ENCODE measurements at regions not wholly inside any gene's neighbourhood (a gene's known extent, or its start where the extent isn't known, plus 50 kb on each side); places are given as distances from the start of the nearest gene placed in this dataset.

DNA sequence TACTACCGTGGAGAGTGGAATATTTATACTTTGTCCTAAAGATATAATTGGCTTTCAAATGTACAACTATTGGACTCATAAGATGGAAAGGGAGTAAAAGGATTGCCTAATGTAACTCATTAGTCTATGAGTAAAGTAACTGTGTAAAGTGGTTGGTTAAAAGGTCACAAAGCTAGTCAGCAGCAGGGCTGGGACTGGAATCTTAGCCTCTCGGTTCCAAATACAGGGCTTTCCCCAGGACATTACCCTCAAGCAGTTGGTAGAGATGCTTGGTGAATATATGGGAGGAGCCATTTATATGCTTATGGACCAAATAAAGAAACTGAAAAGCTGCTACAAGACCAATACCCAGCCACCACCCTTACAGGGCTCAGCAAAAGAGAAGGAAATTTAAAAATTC, 283.7 kb downstream of the HLX start:
- no peak for DNase-seq (ENCODE audit: low spot score)

DNA sequence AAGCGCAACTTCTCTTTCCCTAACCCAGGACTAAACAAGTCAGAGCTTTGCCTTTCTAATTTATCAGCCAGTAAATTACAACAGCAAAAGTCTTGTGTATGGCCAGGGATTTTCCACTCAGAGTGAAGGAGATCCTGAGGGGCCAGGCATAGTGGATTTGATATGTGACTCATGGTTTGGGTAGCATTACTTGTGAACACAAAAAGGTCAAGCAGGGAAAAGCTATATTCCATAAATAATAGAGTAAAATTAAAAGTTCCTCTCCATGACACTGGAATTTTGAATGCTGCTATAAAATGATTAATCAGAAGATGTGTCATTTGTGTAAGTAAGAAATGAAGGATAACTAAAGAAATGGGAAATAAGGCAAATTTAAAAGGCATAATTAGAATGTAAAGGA, 284.8 kb downstream of the HLX start:
- DNase-seq (ENCODE audit: low spot score) = no peak

DNA sequence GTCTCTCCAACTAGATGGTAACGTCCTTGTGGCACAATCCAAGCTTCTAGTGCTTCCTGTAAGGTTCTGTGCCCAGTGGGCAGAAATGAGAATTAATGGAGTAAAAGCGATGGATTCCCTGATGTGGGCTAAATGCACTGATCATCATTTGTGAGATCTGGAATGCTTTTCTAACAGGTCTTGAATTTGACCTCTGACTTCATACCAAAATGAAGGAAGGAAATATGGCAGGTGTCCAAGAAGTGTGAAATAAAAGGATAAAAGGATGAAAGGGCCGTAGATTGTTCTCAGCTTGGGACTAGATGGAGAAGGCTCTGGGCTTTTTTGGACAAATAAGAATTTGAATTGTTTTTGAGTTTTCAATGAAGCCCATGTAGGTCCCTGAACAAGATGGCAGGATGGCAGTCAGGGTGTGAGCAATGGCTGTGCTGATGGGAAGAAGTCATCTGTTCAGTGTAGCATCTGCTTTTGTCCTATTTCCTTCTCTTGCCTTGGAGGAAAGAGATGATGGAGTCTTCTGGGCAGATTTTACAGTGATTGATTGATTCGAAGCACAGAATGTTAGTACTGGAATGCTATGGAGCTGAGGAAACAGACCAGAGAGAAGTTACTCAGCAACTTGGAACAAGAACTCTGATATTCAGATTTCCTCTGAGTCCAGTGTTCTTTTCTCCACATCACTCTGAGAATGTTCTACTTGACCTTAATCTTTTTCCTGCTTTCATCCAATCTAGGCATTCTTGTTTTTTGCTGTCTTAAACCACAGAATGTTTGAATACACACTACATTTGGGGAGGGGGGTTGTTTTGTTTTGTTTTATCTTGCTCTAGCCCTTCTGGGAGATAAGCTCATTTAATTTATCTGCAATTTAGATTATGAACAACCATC, 286.0 kb downstream of the HLX start:
- DNase-seq (ENCODE audit: low spot score) = no peak

DNA sequence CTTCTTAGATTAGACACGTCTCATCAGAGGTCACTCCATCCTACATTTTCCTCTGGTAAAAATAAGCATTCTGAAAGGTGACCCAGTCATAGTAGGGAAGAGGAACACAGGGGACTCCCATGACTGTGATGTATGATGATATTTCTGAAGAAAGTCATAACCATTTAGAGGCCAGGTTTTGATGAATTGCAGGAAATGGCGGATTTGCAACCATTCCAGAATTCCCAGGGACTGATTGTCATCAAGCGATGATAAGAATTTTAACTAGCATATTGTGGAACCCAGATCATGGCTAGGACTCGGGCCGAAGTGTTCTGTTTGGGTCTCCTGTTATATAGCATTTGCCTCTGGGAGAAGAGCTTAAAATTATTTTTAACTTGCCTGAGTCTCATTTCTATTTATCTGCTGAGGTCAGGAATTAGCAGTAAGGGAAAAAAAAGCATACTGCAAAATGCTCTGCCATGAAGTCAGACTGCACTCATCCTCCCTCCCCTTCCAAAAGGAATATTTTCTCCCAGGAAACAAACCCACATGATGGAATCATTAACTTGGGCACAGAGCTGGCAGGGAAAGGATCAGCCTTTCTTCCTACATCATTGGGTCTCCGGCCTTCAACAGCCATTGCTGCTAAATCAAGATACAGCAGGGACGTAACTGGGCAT, 286.7 kb downstream of the HLX start:
- no peak for DNase-seq (ENCODE audit: low spot score)

DNA sequence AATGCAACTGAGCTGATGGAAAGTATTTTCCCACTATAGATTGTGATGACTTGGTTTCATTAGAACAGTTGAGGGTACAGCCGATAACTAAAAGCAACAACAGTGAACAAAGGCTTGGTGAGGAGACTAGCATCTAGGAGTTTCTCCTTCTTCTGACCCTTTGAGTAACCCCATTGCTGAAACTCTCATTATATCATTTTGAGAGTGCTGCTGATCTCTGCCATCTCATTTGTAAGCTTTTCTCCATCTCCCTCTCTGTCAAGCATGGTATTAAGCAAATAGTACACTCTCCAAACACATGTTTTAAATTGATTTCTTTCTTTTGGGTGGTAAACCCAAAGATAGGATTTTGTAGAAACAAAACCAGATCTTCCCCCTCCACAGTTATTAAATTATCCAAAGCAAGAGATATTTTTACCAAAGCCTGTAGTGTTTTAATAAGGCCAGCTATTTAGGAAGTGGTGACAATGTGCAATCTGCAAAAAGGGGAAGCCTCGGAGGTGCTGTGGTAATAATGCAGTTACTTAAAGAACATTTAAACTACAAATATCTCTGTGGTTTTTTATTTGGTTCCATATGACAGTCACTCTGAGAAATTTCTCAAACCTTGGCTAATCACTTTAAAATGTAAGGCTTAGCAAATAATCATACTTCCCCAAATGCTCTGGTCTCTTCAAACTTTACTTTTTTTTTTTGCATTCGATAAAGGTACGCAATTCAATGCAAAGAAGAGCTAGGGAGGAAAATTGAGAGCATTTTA, 287.5 kb downstream of the HLX start:
- DNase-seq (ENCODE audit: low spot score) = no peak

DNA sequence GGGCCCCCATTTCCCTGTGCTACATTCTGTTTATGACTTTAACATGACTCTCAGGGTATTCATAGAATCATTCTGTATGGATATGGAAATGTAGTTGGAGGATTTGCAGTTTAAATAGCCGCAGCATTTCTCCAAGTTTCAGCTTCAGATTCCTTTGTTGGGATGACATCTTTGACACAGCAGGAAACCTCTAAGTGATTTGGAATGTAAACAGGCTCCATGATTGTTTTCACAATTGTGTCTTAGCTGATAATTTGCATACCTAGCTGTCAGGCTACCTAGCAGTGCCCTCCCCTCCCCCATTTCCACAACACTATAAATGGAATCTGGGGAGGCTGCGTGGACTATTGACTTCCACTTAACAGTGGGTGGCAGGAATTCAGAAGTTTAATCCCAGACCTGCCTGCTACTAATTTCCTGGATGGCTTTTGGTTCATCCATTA, 290.2 kb downstream of the HLX start:
- DNase-seq (ENCODE audit: low spot score) = no peak

DNA sequence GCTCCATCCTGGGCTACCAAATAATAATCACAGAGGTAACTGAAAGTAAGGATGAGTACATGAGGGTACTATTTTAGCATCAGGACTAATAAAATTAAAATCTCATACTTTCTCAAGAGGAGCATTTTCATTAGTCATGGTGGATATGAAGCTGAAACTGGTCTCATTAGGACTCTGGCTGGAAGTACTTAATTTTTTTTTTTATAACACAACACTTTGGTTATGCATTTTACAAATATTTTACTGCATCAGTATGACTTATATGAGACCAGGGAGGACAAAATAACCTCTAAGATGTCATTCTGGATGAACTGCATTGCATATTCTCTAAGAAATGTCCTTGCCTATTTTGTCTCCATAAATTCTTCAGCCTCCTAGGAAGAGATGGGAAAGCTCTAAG, 290.9 kb downstream of the HLX start:
- DNase-seq (ENCODE audit: low spot score) = no peak

DNA sequence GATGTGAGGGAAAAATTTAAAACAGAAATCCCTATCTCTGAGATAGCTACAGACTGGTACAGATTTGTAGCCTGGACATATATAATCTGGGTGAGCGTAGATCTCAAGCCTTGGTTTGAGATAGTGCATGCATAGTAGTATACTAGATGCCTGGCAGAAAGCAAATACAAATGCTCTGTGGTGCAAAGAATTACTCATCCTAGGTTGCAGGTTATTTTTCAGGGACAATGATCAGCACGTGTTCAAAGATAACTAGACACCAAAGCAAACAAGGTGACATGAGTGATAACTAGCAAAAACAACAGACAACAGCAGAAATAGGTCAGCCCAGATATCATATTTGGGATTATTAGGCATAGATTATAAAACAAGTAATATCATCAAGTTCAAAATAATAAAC, 292.5 kb downstream of the HLX start:
- no peak for DNase-seq (ENCODE audit: low spot score)

DNA sequence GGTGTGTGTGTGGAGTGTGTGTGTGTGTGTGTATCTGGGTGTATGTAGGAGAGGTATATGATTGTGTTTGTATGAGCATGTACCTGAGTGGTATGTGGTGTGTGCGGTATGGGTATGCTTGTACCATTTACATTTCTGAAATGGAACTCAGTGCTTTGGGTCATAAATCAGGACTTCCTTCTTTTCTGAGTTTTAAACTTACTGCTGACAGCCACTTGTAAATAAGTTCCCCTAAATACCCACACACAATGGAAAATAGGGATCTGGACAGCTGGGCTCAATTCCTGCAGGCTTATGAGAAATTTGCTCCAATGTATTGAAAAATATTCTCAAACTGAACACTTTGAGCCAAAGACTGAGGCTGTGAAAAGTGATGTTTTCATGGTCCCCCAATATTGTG, 293.6 kb downstream of the HLX start:
- no peak for DNase-seq (ENCODE audit: low spot score)

DNA sequence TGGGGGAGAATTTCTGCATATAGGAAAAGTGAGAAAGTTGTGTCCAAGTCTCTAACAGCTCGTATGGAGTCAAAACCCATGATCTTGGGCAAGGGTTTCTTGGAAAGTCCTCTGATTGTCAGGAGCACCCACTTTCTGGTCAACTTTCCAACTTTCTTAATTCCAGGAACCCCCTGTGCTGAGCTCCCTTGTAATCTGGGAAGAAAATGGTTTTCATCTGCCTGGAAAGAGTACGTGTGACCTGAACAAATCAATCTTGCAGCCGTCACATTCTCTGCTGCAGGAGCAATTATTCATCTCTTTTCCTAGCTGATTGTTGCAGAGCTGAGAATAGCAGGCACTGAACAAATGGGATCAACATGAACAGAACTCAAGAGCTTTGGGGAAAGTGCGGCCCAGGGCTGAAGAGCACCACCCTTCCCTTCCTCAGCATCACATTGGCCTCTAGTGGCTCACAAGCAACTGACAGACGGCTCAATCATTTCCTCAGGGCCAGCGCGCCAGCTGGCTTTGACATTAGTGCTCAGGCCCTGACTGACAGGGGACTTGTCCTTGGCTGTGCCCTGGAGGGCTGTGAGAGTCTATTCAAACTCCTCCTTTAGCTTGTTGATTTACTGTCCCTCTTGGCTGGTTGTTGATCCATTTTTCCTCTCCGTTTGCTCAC, 295.2 kb downstream of the HLX start:
- no peak for DNase-seq (ENCODE audit: low spot score)

DNA sequence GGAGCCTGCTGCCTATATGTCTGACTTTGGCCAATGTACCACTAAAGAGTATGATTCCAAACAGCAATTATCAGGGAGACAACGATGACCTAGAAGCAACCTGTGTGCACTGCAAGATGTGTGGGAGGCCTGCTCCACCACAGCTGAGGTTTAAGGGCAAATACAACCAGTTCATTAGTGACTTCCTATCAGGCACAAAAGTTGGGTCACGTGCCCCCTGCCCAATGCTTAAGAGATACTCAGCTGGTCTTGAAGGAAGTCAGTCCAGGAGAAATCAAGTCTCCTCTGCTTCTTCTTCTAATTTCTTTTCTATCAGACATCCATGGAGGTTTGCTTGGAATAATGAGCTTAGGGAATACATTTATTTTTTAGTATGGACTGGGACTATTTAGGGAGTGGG, 296.0 kb downstream of the HLX start:
- DNase-seq (ENCODE audit: low spot score) = no peak

DNA sequence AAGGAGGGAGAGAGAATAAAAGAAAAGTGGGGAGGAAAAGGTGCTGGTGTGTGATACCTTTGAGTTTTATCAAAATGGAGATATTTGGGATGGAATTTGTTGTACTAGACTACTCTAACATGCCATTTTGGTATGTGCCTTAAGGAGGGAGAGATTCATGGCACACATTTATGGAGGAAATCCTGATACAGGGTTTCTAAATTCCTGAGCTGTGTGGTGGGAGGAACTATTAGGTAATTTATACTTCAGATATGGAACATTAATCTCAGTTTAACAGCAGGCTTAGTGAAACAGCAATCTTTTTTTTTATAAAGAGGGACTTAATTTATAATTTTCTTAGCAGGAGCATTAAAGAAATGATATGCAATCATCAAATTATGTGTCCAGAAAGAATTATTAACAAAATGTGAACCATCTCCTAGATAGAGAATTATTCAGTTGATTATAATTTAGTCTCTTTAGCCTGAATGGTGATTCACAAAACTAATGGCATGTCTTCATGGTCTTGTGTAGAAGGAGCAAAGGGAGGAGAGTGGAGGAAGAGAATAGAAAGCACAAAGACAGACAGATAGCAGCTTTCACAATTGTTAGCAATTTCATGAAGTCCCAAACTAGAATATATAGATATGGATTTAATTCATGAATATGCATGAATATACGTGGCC, 301.6 kb downstream of the HLX start:
- DNase-seq (ENCODE audit: low spot score) = no peak

DNA sequence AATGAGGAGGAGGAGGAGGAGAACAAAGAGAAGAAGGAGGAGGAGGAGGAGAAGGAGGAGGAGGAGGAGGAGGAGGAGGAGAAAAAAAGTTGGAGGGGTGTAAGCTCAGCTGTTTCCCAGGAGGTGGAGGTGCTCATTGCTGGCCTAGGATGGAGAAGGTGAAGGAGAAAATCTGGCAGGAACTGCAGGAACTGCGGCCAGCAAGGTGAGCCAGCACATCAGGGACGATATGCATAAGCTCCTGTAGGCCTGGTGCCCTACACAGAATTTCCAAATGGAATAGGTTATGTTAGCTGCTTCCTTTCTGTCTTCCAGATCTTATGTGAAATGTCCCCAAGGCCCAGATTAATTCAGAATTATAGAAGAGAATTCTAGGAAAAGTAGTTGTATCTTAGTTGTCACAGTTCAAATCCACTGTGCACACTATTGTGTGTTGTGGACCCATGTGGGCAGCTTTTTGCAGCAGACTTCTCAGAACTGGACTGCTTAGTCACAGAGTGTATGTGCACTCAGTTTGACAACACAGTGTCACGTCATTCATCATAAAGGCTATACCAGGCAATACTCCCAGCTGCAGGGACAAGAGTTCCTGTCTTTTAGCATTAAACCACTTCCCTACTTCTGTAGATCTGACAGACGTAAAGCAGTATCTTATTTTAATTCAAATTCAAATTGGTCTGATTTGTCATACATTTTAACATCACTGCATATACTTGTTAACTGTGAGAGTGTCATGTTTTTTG, 303.7 kb downstream of the HLX start:
- DNase-seq (ENCODE audit: low spot score) = no peak

DNA sequence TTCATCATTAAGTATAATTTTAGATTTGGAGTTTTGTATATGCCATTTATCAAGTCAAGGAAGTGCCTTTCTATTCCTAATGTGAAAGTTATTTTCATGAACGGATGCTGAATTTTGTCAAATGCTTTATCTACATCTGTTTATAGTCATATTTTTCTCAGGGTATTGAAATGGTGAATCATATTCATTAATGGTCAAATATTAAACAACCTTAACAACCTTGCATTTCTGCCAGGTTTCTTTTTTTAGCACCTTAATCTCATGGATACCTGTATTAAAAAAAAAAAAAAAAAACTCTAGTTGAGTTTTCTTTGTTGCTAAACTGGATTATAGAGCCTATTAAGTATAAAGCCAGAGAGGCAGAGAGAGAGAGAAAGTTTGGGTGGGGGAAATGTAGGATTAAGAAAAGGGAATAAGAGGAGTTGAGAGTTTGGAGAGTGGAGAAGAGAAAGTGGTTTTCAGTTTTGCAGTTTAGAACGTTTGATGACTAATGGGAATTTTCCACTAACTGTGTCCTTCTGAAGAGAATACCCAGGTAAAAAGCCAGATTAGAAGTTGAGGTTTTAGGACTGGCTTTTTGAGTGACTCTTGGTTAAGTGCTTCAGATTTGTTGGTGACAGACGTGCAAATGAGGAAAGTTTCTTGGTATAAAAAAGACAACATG, 305.0 kb downstream of the HLX start:
- no peak for DNase-seq (ENCODE audit: low spot score)

DNA sequence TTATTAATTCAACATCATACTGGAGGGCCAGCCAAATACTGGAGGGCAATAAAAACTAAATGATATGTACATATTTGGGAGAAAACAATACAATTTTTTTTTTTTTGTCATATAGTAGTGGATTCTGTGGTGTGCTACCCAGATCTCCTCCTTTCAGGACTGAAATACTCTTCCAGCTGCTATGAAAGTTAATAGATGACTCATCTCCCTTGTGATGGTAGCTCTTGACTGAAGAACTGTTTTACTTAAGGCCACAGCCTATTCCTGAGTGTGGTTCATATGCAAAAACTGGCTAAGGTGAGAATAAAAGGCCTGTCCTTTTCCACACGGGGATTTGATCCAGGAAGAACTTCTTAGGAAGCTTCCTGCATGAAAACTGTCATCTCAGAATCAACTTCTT, 307.9 kb downstream of the HLX start:
- no peak for DNase-seq (ENCODE audit: low spot score)

DNA sequence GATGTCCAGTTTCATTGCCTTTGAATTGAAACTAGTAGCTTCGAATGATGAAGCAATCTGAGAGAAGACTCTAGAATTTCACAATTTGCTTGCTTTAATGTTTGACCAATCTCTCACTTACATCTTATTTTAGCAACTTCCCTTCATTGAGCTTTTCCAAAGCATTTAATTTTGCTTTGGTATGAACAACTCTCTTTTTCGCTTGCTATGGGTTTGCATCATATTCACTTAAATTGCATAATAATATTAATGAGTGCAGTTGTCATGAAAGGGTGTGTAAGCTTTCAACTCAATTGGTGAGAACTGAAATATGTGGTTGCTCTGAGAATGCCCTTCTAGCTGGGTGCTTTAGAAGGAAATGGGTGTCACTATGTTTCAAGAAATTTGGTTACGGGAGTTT, 309.2 kb downstream of the HLX start:
- DNase-seq (ENCODE audit: low spot score) = no peak

DNA sequence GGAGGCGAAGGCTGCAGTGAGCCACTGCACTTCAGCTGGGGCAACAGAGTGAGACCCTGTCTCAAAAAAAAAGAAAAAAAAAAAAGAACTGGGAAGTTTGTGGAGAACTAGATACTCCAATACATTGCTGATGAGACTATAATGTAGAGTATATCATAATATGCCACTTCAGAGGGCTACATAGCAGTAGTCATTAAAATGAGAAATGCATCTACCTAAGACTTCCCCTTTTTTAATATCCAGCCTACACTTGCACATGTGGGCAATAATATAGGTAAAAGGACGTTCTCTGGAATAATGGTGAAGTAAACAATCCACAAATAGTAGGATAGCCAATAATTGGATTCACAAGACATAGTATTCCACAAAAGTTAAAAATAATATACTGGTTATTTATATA, 311.0 kb downstream of the HLX start:
- no peak for DNase-seq (ENCODE audit: low spot score)

DNA sequence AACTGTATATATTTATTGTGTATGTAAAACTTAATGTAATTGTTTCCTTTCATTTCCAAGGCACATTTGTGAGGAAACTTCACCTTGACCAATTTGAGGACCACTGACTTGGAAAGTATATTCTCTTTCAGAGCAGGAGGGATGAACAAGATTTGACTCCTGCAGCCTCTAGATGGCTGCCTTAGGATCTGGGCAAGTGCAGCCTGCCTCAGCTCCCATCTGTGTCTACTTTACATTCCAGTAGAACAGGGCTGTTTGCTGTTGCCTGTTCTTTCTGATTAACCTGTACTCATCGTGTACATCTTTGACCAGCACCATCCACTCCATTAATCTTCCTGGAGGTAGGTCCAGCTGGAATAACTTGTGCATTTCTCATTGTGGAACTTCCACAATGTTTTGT, 312.8 kb downstream of the HLX start:
- no peak for DNase-seq (ENCODE audit: low spot score)

DNA sequence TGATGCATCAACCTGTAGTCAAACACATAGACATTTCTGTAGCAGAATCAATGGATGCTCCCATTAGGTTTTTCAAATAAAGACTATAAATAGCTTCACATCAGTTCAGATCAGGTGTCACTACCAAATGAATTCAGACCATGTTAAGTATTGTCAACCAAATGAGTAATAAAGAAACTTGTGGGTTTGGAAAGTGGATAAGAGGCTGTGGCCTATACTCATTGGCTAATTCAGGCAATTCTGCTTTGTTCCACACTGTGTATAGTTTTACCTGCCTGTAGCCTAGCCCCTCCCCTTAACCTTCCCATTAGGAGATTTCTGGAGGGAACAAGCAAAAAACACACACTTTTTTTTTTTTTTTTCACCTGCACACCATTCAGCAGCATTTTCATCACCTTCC, 321.2 kb downstream of the HLX start:
- no peak for DNase-seq (ENCODE audit: low spot score)

DNA sequence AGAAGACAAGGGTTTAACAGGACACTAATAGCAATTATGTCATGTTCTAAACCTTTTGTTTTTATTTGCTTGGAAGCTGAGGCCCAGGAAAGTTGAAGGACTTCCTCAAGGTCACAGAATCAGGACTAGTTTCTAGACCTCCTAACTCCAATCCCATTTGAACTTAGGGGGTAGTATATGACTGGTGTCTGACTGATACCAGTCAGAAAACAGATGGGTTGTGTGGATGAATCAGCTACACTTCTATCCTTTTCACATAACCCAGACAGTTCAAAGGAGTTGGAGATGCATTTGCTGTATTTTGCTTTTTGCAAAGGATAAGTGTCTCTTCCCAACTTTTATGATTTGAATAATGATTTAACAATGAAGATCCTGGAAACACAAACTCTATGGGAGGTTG, 322.5 kb downstream of the HLX start:
- no peak for DNase-seq (ENCODE audit: low spot score)
